ENCODE measurements at regions not wholly inside any gene's neighbourhood (a gene's known extent, or its start where the extent isn't known, plus 50 kb on each side); places are given as distances from the start of the nearest gene placed in this dataset.
"Not testable (repeated sequence)": the region's sequence is repeated elsewhere in the genome, so short reads cannot be mapped to it uniquely, and the experiment has no call there.

DNA sequence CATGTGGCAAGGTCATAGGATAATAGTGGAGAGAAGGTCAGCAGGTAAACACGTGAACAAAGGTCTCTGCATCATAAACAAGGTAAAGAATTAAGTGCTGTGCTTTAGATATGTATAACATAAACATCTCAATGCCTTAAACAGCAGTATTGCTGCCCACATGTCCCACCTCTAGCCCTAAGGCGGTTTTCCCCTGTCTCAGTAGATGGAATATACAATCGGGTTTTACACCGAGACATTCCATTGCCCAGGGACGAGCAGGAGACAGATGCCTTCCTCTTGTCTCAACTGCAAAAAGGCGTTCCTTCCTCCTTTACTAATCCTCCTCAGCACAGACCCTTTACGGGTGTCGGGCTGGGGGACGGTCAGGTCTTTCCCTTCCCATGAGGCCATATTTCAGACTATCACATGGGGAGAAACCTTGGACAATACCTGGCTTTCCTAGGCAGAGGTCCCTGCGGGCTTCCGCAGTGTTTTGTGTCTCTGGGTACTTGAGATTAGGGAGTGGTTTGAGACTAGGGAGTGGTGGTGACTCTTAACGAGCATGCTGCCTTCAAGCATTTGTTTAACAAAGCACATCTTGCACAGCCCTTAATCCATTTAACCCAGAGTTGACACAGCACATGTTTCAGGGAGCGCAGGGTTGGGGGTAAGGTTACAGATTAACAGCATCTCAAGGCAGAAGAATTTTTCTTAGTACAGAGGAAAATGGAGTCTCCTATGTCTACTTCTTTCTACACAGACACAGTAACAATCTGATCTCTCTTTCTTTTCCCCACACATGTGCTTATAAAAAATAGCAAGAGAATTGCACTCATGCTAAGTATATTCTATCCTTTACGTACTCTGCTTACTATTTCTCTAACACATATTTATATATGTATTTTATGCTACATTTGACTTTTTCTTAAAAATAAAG is 347.7 kb upstream of the TMEFF2 start:
- not testable (repeated sequence) for DNase-seq

DNA sequence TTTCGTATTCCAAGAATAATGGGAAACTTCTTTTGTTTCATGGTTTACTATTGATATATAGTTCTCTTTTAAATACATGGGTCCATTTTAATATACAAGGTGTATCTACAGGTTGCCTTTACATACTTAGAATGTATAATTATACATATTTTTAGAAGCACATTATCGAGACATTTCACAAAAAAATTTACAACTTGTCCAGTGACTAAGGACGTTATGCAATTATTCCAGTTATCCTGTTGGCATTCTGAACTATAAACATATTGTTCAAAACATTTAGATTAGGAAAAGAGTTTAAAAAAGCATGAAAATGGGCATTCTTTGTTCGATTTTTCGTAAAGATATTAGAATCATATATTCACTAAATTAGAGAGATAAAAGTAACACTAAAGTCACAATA is 344.6 kb upstream of the TMEFF2 start:
- DNase-seq, result no peak

DNA sequence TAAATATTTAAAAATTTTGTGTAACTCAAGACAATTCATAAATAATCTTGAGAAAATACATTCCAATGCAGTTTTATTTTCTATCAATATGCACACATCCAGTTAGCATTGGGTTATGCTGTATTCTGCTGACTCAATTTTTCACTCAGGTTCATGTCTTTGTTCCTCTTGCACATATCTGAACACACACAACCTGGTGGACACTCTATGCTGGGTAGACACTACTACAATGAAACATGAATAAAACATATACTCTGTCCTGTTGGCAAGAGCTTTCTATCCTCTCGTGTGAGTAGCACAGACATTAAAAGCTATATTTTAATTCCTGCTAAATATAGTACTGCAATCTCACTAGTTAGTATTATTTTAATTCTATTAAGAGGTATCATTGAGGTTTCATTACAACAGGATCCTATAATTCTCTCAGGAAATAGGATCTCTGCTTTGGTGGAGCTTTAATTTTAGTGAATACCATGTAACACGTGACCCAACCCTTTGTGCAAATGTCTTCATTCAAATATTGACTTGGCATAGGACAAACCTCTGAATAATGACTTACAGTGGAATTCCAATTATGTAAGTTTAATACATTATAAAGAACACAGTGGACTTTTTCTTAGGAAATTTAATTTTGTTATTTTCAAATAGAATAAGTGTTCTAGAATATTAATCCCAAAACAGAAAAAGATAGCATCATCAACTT is 342.3 kb upstream of the TMEFF2 start:
- DNase-seq, result no peak

- no peak for DNase-seq
Observed at GRCh38 chr2:192535956-192536921, 341.5 kb upstream of the TMEFF2 start.

- DNase-seq, result no peak
Observed at GRCh38 chr2:192534072-192534471, 339.3 kb upstream of the TMEFF2 start.

- DNase-seq, result not testable (repeated sequence)
Observed at GRCh38 chr2:192524642-192525251, 330.0 kb upstream of the TMEFF2 start.

DNA sequence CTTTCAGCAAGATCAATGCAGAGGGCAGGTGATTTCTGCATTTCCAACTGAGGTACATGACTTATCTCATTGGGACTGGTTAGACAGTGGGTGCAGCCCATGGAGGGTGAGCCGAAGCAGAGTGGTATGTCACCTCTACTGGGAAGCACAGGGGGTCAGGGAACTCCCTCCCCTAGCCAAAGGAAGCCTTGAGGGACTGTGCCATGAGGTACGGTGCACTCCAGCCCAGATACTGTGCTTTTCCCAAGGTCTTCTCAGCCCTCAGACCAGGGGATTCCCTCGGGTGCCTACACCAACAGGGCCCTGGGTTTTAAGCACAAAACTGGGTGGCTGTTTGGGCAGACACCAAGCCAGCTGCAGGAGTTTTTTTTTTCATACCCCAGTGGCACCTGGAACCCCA is 329.5 kb upstream of the TMEFF2 start:
- not testable (repeated sequence) for DNase-seq

DNA sequence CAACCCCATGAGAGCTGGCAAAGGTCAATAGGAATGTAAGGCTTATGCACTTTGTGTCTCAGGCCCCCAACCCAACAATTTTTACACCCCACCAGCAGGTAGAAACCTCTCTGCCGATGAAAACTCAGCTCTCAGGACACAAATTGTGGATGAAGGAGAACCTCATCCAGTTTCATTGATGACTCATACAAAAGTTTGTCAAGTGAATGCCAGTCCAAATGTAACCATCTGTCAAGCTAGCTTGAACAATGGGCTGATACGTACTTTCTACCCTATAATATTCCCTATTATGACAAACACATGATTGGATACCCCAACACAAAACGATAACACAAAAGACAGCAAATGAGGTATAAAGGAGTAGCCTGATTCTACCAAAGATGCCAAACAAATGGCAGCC is 321.2 kb upstream of the TMEFF2 start:
- DNase-seq, result no peak

GRCh38 chr2:192513575-192513974 is 318.8 kb upstream of the TMEFF2 start:
- DNase-seq, result no peak

- DNase-seq, result not testable (repeated sequence)
Observed at GRCh38 chr2:192507836-192508450, 313.2 kb upstream of the TMEFF2 start.

DNA sequence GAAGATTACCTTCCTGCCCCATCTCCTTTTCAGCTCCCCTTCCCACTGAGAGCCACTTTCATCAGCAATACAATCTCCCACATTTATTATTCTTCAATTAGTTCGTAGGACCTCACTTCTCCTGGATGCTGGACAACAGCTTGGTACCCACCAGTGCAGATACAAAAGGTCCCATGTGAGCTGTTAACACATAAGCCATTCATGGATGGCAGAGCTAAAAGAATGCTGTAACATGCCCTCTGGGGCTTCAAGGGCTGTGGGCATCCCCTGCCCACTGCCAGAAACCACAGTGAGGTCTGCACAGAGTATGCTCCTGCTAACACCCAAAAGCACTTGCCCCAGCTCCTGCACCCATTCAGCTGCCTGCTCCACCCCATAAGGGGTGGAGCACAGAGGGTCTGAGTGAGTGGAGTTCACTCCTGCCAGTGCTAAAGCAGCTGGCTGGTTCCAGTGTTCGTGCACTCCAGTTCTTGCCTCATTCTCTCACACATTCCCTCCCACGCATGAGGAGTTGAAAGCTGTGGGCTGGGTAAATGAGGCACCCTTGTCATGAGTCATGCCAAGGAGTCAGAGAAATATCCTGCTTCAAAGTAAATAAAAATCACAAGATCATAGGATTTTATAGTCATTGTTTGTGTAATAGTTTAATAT is 305.9 kb upstream of the TMEFF2 start:
- no peak for DNase-seq

GRCh38 chr2:192499476-192499875 is 304.7 kb upstream of the TMEFF2 start:
- DNase-seq, result no peak

GRCh38 chr2:192498747-192499146 is 304.0 kb upstream of the TMEFF2 start:
- DNase-seq, result no peak

GRCh38 chr2:192488158-192488557 is 293.4 kb upstream of the TMEFF2 start:
- not testable (repeated sequence) for DNase-seq

DNA sequence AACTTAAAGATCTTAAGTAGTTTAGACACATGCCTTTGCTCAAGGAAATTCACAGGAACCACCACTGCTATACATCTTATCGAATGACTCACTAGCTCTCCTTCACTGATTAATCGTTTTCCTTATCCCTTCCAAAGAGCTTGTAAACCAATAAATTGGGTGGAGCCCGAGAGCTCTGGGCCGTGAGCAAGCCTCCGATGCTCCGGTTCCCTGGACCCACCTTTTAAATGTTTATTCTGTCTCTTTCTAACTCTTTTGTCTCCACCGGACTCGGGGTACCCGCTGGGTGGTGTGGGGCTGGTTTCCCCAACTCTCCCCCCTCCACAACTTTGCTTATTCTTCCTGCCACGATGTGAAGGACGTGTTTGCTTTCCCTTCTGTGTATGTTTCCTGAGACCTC is 292.9 kb upstream of the TMEFF2 start:
- DNase-seq, result no peak

GRCh38 chr2:192484903-192485302 is 290.2 kb upstream of the TMEFF2 start:
- no peak for DNase-seq

- no peak for DNase-seq
Observed at GRCh38 chr2:192480984-192481383, 286.3 kb upstream of the TMEFF2 start.

GRCh38 chr2:192473331-192473730 is 278.6 kb upstream of the TMEFF2 start:
- DNase-seq, result no peak

- DNase-seq, result no peak
Observed at GRCh38 chr2:192471982-192472381, 277.2 kb upstream of the TMEFF2 start.

- no peak for DNase-seq
Observed at GRCh38 chr2:192469612-192470011, 274.9 kb upstream of the TMEFF2 start.

Measured in renal pelvis (tissue), 1 donor.